PC-9 (cell line): ENCODE measurements at regions not wholly inside any gene's neighbourhood (a gene's known extent, or its start where the extent isn't known, plus 50 kb on each side); places are given as distances from the start of the nearest gene placed in this dataset.

Experiments used
- EZH2 ChIP-seq: fragments of 200-600 bp; sonication (generic); IDR thresholded peaks from 2 replicates; pipeline ENCODE4 v1.8.0; 2017; ENCODE audit warnings: antibody characterized with exemption, low read depth
- TF ChIP-seq, protein P1 (sequence below): fragments of 200-600 bp; sonication (generic); conservative IDR thresholded peaks from 2 replicates; pipeline ENCODE4 v1.6.1; 2017; ENCODE audit warnings: mixed run types, antibody characterized with exemption, mild to moderate bottlenecking, moderate library complexity

DNA sequence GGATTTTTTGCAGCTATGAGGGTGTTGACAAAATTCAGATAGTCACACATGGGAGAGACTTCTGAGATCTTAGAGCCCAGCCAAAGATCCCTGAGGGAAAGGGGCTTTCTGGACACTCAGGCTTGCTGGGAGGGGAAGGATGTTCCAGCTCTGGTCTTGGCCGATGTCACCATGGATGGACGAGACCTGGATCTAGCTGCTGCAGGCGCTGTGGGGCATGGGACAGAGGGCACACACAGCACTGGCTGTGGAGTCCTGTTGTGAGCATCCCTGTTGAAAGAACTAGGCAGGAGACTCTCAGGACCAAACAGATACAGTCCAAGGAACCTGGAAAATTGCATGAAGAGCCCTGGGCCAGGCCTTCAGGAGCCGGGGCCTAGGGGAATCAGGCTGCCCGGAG lies 80.1 kb upstream of the SDK2 start:
- TF ChIP-seq, protein P1, sequence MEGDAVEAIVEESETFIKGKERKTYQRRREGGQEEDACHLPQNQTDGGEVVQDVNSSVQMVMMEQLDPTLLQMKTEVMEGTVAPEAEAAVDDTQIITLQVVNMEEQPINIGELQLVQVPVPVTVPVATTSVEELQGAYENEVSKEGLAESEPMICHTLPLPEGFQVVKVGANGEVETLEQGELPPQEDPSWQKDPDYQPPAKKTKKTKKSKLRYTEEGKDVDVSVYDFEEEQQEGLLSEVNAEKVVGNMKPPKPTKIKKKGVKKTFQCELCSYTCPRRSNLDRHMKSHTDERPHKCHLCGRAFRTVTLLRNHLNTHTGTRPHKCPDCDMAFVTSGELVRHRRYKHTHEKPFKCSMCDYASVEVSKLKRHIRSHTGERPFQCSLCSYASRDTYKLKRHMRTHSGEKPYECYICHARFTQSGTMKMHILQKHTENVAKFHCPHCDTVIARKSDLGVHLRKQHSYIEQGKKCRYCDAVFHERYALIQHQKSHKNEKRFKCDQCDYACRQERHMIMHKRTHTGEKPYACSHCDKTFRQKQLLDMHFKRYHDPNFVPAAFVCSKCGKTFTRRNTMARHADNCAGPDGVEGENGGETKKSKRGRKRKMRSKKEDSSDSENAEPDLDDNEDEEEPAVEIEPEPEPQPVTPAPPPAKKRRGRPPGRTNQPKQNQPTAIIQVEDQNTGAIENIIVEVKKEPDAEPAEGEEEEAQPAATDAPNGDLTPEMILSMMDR, result no peak
- no peak for TF ChIP-seq EZH2
